ENCODE measurements at regions not wholly inside any gene's neighbourhood (a gene's known extent, or its start where the extent isn't known, plus 50 kb on each side); places are given as distances from the start of the nearest gene placed in this dataset.

DNA sequence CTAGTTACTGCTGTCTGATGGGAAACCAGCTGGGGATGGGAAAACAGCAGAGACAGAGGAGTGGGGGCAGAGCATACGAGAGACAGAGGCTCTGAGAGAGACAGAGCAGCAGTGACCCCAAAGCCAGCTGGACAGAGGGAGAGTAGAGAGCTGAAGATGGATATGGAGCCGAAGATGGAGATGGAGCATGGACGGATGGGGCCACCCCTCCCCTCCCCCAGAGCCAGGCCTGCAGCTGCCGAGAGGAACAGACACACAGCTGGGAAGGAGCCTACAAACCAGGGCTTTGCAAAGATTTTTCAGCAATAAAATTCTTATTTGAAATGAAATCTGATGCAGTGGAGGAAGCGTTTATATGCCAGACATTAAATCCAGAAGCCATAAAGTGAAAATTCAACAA, 167.6 kb upstream of the LINGO1 start:
- intact Hi-C loops (cut with micrococcal nuclease), result no loop called here
- no peak overlapping the region for H3K4me3 ChIP-seq (ENCODE audit: control extremely low read depth in 1 of 5, extremely low read depth in 1 of 5, insufficient read depth in 1 of 5, low read depth in 2 of 5, low read length in 4 of 5)

DNA sequence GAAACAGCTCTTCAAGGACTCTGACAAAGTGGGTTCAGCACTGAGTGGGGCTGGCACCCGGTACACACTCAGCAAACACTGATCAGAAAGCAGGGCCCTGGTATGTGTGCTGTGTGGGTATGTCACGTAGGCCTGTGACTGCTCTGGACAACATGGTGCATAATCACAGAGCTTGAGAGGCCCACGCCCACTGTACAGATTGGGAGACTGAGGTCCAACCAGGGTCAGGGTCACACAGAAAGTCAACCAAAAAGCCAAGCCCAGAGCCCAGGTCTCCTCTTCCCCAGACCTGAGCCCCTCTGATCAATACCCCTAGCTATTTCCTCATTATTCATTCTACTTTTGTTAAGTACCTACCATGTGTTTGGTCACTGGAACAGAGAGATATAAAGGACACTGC, 166.1 kb upstream of the LINGO1 start:
- Histone ChIP-seq H3K4me3 (ENCODE audit: control extremely low read depth in 1 of 5, extremely low read depth in 1 of 5, insufficient read depth in 1 of 5, low read depth in 2 of 5, low read length in 4 of 5) (no peak overlapping the region), H3K9me3 (ENCODE audit: control extremely low read depth in 1 of 3, control insufficient read depth in 2 of 3, insufficient read depth in 1 of 3, low read length in 2 of 3) (peaks cover 0 to 6% (median 0%) of the 10 kb centered on the region in 3 donors), H3K36me3 (replicated peaks in 1 of 2; ENCODE audit: control extremely low read depth in 1 of 2, control insufficient read depth in 1 of 2, extremely low read depth in 1 of 2, insufficient read depth in 2 of 2, low read length in 1 of 2) (no peaks in the 10 kb centered on the region), H3K4me1 (ENCODE audit: control insufficient read depth in 2 of 2, insufficient read depth in 2 of 2, low read length in 2 of 2) (no peaks in the 10 kb centered on the region), H3K27ac (ENCODE audit: low read length in 2 of 2) (no peak overlapping the region), H3K9ac (ENCODE audit: low read length) (no peak overlapping the region), H3K27me3 (replicated peaks in 1 of 4; ENCODE audit: control extremely low read depth in 1 of 4, control insufficient read depth in 3 of 4, insufficient read depth in 4 of 4, low read length in 3 of 4) (no peaks in the 10 kb centered on the region), H2AFZ (ENCODE audit: insufficient read depth, low read depth, low read length, poor library complexity, severe bottlenecking) (no peak overlapping the region), H3K79me2 (ENCODE audit: control insufficient read depth, insufficient read depth, low read length) (no peaks in the 10 kb centered on the region), H4K20me1 (ENCODE audit: control insufficient read depth, insufficient read depth, low read length, poor library complexity, severe bottlenecking) (no peaks in the 10 kb centered on the region), H3K4me2 (replicated peaks; ENCODE audit: low read depth, low read length, poor library complexity, severe bottlenecking) (no peak overlapping the region)
- peaks cover 17% of the 10 kb centered on the region for H3K27me3 Mint-ChIP-seq
- TF ChIP-seq, protein P1, sequence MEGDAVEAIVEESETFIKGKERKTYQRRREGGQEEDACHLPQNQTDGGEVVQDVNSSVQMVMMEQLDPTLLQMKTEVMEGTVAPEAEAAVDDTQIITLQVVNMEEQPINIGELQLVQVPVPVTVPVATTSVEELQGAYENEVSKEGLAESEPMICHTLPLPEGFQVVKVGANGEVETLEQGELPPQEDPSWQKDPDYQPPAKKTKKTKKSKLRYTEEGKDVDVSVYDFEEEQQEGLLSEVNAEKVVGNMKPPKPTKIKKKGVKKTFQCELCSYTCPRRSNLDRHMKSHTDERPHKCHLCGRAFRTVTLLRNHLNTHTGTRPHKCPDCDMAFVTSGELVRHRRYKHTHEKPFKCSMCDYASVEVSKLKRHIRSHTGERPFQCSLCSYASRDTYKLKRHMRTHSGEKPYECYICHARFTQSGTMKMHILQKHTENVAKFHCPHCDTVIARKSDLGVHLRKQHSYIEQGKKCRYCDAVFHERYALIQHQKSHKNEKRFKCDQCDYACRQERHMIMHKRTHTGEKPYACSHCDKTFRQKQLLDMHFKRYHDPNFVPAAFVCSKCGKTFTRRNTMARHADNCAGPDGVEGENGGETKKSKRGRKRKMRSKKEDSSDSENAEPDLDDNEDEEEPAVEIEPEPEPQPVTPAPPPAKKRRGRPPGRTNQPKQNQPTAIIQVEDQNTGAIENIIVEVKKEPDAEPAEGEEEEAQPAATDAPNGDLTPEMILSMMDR (IDR thresholded peaks at IDR 0.05), result no peak
- no peak for TF ChIP-seq EZH2 (IDR thresholded peaks at IDR 0.05; ENCODE audit: borderline replicate concordance, insufficient read depth, low read depth, low read length, poor library complexity, severe bottlenecking)
- DNase-seq (no peak), ATAC-seq (ENCODE audit: low read depth) (no peak)
- H3K4me3 Mint-ChIP-seq, result no peak overlapping the region
- 91% methylated on average over 3 of the region's 3 CpGs for WGBS (ENCODE audit: insufficient coverage)
- intact Hi-C loops (cut with micrococcal nuclease), result no loop called here
- H3K27ac Mint-ChIP-seq, result no peak overlapping the region
- CTCF ChIA-PET, result no interaction called here
- POLR2A ChIA-PET, result no interaction called here
- H3K4me1 Mint-ChIP-seq, result no peaks in the 10 kb centered on the region
- no peaks in the 10 kb centered on the region for H3K9me3 Mint-ChIP-seq (ENCODE audit: insufficient read depth)

More for the DNA sequence above, 167.6 kb upstream of the LINGO1 start:
- WGBS (ENCODE audit: insufficient coverage), result no CpG with 5 or more reads among the region's 5 CpGs
- Histone ChIP-seq H3K4me1 (ENCODE audit: control insufficient read depth in 2 of 2, insufficient read depth in 2 of 2, low read length in 2 of 2) (no peaks in the 10 kb centered on the region), H3K9ac (ENCODE audit: low read length) (no peak overlapping the region), H3K36me3 (replicated peaks in 1 of 2; ENCODE audit: control extremely low read depth in 1 of 2, control insufficient read depth in 1 of 2, extremely low read depth in 1 of 2, insufficient read depth in 2 of 2, low read length in 1 of 2) (no peaks in the 10 kb centered on the region), H4K20me1 (ENCODE audit: control insufficient read depth, insufficient read depth, low read length, poor library complexity, severe bottlenecking) (no peaks in the 10 kb centered on the region), H3K79me2 (ENCODE audit: control insufficient read depth, insufficient read depth, low read length) (no peaks in the 10 kb centered on the region), H2AFZ (ENCODE audit: insufficient read depth, low read depth, low read length, poor library complexity, severe bottlenecking) (no peak overlapping the region), H3K27ac (ENCODE audit: low read length in 2 of 2) (no peak overlapping the region), H3K9me3 (ENCODE audit: control extremely low read depth in 1 of 3, control insufficient read depth in 2 of 3, insufficient read depth in 1 of 3, low read length in 2 of 3) (peaks cover 0 to 6% (median 0%) of the 10 kb centered on the region in 3 donors), H3K27me3 (replicated peaks in 1 of 4; ENCODE audit: control extremely low read depth in 1 of 4, control insufficient read depth in 3 of 4, insufficient read depth in 4 of 4, low read length in 3 of 4) (no peaks in the 10 kb centered on the region), H3K4me2 (replicated peaks; ENCODE audit: low read depth, low read length, poor library complexity, severe bottlenecking) (no peak overlapping the region)
- Mint-ChIP-seq H3K27me3 (peaks cover 14% of the 10 kb centered on the region), H3K4me3 (no peak overlapping the region), H3K4me1 (no peaks in the 10 kb centered on the region), H3K27ac (no peak overlapping the region), H3K9me3 (ENCODE audit: insufficient read depth) (no peaks in the 10 kb centered on the region)
- ATAC-seq (ENCODE audit: low read depth), result no peak
- no peak for DNase-seq
- ChIA-PET CTCF (no interaction called here), POLR2A (no interaction called here)
- TF ChIP-seq, protein P1 (IDR thresholded peaks at IDR 0.05), result no peak
- no peak for TF ChIP-seq EZH2 (IDR thresholded peaks at IDR 0.05; ENCODE audit: borderline replicate concordance, insufficient read depth, low read depth, low read length, poor library complexity, severe bottlenecking)

All from B cell (primary cell).